GM19467 (cell line): ENCODE measurements at regions not wholly inside any gene's neighbourhood (a gene's known extent, or its start where the extent isn't known, plus 50 kb on each side); places are given as distances from the start of the nearest gene placed in this dataset.
"Not testable (repeated sequence)": the region's sequence is repeated elsewhere in the genome, so short reads cannot be mapped to it uniquely, and the experiment has no call there.

ENCODE experiments used
- ATAC-seq: cut with Tn5 transposase; IDR thresholded peaks from one replicate; pipeline ENCODE4 v1.9.1; 2021; ENCODE audit warnings: mild to moderate bottlenecking, moderate library complexity; ENCODE audit not compliant: unreplicated experiment

GRCh38 chr4:86478151-86478550, 116.0 kb upstream of the PTPN13 start:
- not testable (repeated sequence) for ATAC-seq

GRCh38 chr4:86481440-86481839, 112.7 kb upstream of the PTPN13 start:
- no peak for ATAC-seq

- no peak for ATAC-seq
Measured at GRCh38 chr4:86482306-86483172, 111.6 kb upstream of the PTPN13 start.

GRCh38 chr4:86483173-86483490, 111.0 kb upstream of the PTPN13 start:
- no peak for ATAC-seq

GRCh38 chr4:86483773-86484172, 110.3 kb upstream of the PTPN13 start:
- no peak for ATAC-seq

- ATAC-seq, result no peak
Measured at GRCh38 chr4:86484241-86484640, 109.9 kb upstream of the PTPN13 start.

- no peak for ATAC-seq
Measured at GRCh38 chr4:86487738-86488348, 106.3 kb upstream of the PTPN13 start.

GRCh38 chr4:86493460-86493859, 100.7 kb upstream of the PTPN13 start:
- no peak for ATAC-seq

GRCh38 chr4:86496094-86497080, 97.7 kb upstream of the PTPN13 start:
- ATAC-seq, result no peak

- no peak for ATAC-seq
Measured at GRCh38 chr4:86497131-86497530, 97.0 kb upstream of the PTPN13 start.

GRCh38 chr4:86497980-86498862, 95.9 kb upstream of the PTPN13 start:
- ATAC-seq, result peak; percentile 75

- ATAC-seq, result peak; percentile 11
Measured at GRCh38 chr4:86498863-86499166, 95.3 kb upstream of the PTPN13 start.

GRCh38 chr4:86500527-86500926, 93.6 kb upstream of the PTPN13 start:
- ATAC-seq, result no peak

- ATAC-seq, result no peak
Measured at GRCh38 chr4:86502081-86502480, 92.0 kb upstream of the PTPN13 start.

- ATAC-seq, result no peak
Measured at GRCh38 chr4:86506591-86506990, 87.5 kb upstream of the PTPN13 start.

- no peak for ATAC-seq
Measured at GRCh38 chr4:86508436-86508835, 85.7 kb upstream of the PTPN13 start.

- no peak for ATAC-seq
Measured at GRCh38 chr4:86511590-86511989, 82.5 kb upstream of the PTPN13 start.

GRCh38 chr4:86512631-86513030, 81.5 kb upstream of the PTPN13 start:
- no peak for ATAC-seq

- ATAC-seq, result not testable (repeated sequence)
Measured at GRCh38 chr4:86515963-86516362, 78.2 kb upstream of the PTPN13 start.

- ATAC-seq, result no peak
Measured at GRCh38 chr4:86521373-86521969, 72.6 kb upstream of the PTPN13 start.
